Kidney epithelial cell (primary cell): ENCODE measurements at regions not wholly inside any gene's neighbourhood (a gene's known extent, or its start where the extent isn't known, plus 50 kb on each side); places are given as distances from the start of the nearest gene placed in this dataset.

Source experiments
- DNase-seq: peaks from one replicate; pipeline ENCODE4 v3.0.0-alpha.2; 2010; ENCODE audit warnings: low read depth
- H3K27me3 ChIP-seq: 2 replicates; pipeline ENCODE4 v1.6.0; 2011; ENCODE audit warnings: low read length; ENCODE audit not compliant: control insufficient read depth, insufficient read depth
- H3K36me3 ChIP-seq: 2 replicates; pipeline ENCODE4 v1.5.1; 2011; ENCODE audit warnings: low read length; ENCODE audit not compliant: control insufficient read depth, insufficient read depth
- H3K4me3 ChIP-seq: 2 replicates; pipeline ENCODE4 v1.5.1; 2011; ENCODE audit warnings: low read depth, mild to moderate bottlenecking, control low read depth, low read length
- TF ChIP-seq, protein P1 (sequence below): IDR thresholded peaks from 2 replicates; pipeline ENCODE4 v1.5.1; 2011; ENCODE audit warnings: mild to moderate bottlenecking, moderate library complexity, low read length, control low read depth, inconsistent platforms; ENCODE audit not compliant: insufficient read depth, poor library complexity, severe bottlenecking

DNA sequence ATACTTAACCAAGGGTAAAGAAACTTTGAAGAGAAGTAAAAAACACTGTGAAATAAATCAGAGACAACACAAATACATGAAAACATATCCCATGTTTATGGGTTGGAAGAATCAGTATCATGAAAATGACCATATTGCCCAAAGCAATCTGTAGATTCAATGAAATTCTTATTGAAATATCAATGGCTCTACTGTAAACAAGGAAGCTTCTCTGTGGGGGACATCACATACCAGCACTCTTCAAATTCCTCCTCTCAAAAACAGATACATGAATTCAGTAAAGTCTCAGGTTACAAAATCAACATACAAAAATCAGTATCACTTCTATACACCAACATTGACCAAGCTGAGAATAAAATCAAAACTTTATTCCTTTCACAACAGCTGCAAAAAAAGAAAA lies 63.5 kb upstream of the CNTNAP5 start:
- Histone ChIP-seq H3K4me3 (no peak overlapping the region), H3K36me3 (no peaks in the 10 kb centered on the region), H3K27me3 (no peaks in the 10 kb centered on the region)
- TF ChIP-seq, protein P1, sequence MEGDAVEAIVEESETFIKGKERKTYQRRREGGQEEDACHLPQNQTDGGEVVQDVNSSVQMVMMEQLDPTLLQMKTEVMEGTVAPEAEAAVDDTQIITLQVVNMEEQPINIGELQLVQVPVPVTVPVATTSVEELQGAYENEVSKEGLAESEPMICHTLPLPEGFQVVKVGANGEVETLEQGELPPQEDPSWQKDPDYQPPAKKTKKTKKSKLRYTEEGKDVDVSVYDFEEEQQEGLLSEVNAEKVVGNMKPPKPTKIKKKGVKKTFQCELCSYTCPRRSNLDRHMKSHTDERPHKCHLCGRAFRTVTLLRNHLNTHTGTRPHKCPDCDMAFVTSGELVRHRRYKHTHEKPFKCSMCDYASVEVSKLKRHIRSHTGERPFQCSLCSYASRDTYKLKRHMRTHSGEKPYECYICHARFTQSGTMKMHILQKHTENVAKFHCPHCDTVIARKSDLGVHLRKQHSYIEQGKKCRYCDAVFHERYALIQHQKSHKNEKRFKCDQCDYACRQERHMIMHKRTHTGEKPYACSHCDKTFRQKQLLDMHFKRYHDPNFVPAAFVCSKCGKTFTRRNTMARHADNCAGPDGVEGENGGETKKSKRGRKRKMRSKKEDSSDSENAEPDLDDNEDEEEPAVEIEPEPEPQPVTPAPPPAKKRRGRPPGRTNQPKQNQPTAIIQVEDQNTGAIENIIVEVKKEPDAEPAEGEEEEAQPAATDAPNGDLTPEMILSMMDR: no peak
- no peak for DNase-seq

DNA sequence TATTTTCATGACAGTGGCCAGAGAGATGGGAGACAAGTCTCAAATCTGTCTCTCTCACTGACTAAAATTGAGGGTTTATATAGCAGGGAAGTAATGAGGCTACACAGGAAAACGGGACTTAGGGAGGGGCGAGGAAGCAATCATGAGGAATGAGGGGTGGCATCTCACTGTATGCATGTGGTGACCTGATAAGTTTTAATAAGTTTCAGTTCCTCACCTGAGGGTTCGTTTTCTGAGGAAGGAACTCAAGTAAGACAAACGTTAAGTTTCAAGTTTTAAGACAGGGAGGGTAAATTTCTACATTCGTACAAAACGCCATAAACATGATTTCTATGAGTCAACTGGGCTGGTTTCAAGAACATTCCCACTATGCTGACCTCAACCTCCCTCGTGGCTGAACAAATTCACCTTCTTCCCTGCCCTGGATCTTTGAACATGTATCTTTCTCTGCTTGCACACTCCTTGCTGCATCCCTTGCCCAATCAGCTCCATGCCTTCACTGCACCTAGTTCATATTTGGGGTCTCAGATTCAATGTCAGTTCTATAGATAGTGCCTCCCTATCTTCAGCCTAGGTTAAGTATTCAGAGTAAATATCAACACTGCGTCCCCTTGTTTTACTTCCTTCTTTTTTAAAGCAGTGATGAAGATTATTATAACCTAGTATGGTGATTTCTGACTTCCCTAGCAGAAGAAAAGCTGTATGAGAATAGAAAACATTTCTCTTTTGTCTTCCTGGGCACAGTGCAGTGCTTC lies 53.3 kb upstream of the CNTNAP5 start:
- Histone ChIP-seq H3K4me3 (no peak overlapping the region), H3K27me3 (no peaks in the 10 kb centered on the region), H3K36me3 (no peaks in the 10 kb centered on the region)
- TF ChIP-seq, protein P1: no peak
- no peak for DNase-seq
